ENCODE measurements at regions not wholly inside any gene's neighbourhood (a gene's known extent, or its start where the extent isn't known, plus 50 kb on each side); places are given as distances from the start of the nearest gene placed in this dataset.
A peak's percentile ranks its signal among the peaks of the same experiment; 100 is the strongest.

- Mint-ChIP-seq H3K9me3 (peaks cover 0 to 4% of the 10 kb centered on the region in 2 donors), H3K36me3 (peaks cover 0 to 9% of the 10 kb centered on the region in 2 donors), H3K27ac (no peak overlapping the region)
- no peak for ATAC-seq
- no peak for DNase-seq (ENCODE audit: low spot score in 2 of 2)
Measured at GRCh38 chr6:130775411-130776012, 51.7 kb upstream of the SMLR1 start.

GRCh38 chr6:130776287-130776925 is 50.8 kb upstream of the SMLR1 start:
- Mint-ChIP-seq H3K36me3 (peaks cover 0 to 14% of the 10 kb centered on the region in 2 donors), H3K9me3 (peaks cover 0 to 4% of the 10 kb centered on the region in 2 donors), H3K27ac (peak overlapping the region in 1 of 2 donors; percentile 57)
- ATAC-seq = no peak
- DNase-seq (ENCODE audit: low spot score in 2 of 2) = no peak
